Hepatocyte (in vitro differentiated cells): ENCODE measurements at regions not wholly inside any gene's neighbourhood (a gene's known extent, or its start where the extent isn't known, plus 50 kb on each side); places are given as distances from the start of the nearest gene placed in this dataset.

Experiments used
- DNase-seq: peaks from one replicate; pipeline ENCODE4 v3.0.0-alpha.2; 2016; ENCODE audit warnings: low spot score
- H2AFZ ChIP-seq: fragments of 200-600 bp; sonication (generic); 2 replicates; pipeline ENCODE4 v1.6.0; 2016; ENCODE audit warnings: antibody characterized with exemption, mild to moderate bottlenecking
- H3K27ac ChIP-seq: fragments of 200-600 bp; sonication (generic); 2 replicates; pipeline ENCODE4 v1.5.1; 2016; ENCODE audit warnings: mild to moderate bottlenecking
- H3K27me3 ChIP-seq: fragments of 200-600 bp; sonication (generic); 2 replicates; pipeline ENCODE4 v1.6.1; 2016
- H3K36me3 ChIP-seq: fragments of 200-600 bp; sonication (generic); replicated peaks from 2 replicates; pipeline ENCODE4 v1.5.1; 2016; ENCODE audit warnings: low read depth; ENCODE audit not compliant: insufficient read depth
- H3K4me1 ChIP-seq: fragments of 200-600 bp; sonication (generic); 2 replicates; pipeline ENCODE4 v1.5.1; 2016; ENCODE audit warnings: mild to moderate bottlenecking, moderate library complexity; ENCODE audit not compliant: insufficient read depth
- H3K4me2 ChIP-seq: fragments of 200-600 bp; sonication (generic); 2 replicates; pipeline ENCODE4 v1.6.0; 2016
- H3K4me3 ChIP-seq: fragments of 200-600 bp; sonication (generic); 2 replicates; pipeline ENCODE4 v1.5.1; 2016; ENCODE audit warnings: mild to moderate bottlenecking
- H3K79me2 ChIP-seq: fragments of 200-600 bp; sonication (generic); 2 replicates; pipeline ENCODE4 v1.6.0; 2017; ENCODE audit warnings: mild to moderate bottlenecking
- H3K9me2 ChIP-seq: fragments of 200-600 bp; sonication (generic); replicated peaks from 2 replicates; pipeline ENCODE4 v1.6.0; 2017; ENCODE audit warnings: mild to moderate bottlenecking; ENCODE audit not compliant: insufficient read depth
- H3K9me3 ChIP-seq: fragments of 200-600 bp; sonication (generic); 2 replicates; pipeline ENCODE4 v1.5.1; 2016; ENCODE audit warnings: low read depth, mild to moderate bottlenecking
- H4K20me1 ChIP-seq: fragments of 200-600 bp; sonication (generic); 2 replicates; pipeline ENCODE4 v1.6.0; 2016; ENCODE audit warnings: mild to moderate bottlenecking; ENCODE audit not compliant: insufficient read depth, poor library complexity, severe bottlenecking
- CTCF ChIP-seq: fragments of 200-600 bp; sonication (generic); IDR thresholded peaks from 2 replicates; pipeline ENCODE4 v1.5.1; 2016; ENCODE audit warnings: antibody characterized with exemption, mild to moderate bottlenecking; ENCODE audit not compliant: poor library complexity
- EZH2 ChIP-seq: fragments of 200-600 bp; sonication (generic); IDR thresholded peaks from 2 replicates; pipeline ENCODE4 v1.6.1; 2016; ENCODE audit warnings: antibody characterized with exemption, mild to moderate bottlenecking, borderline replicate concordance
- EZH2phosphoT487 ChIP-seq: fragments of 200-600 bp; sonication (generic); IDR thresholded peaks from one replicate; pipeline ENCODE4 v1.6.1; 2018; ENCODE audit warnings: antibody characterized with exemption, mild to moderate bottlenecking, low read depth, moderate library complexity; ENCODE audit not compliant: unreplicated experiment, severe bottlenecking
- WGBS: methylation state at CpG from one replicate; pipeline ENCODE4 v1.1.6; 2016; ENCODE audit warnings: low lambda C conversion rate; ENCODE audit errors: missing lambda C conversion rate; 5-methylcytosine and 5-hydroxymethylcytosine counted together

- Histone ChIP-seq H3K79me2 (no peaks in the 10 kb centered on the region), H3K36me3 (no peaks in the 10 kb centered on the region), H3K27ac (no peak overlapping the region), H3K4me1 (no peaks in the 10 kb centered on the region), H3K9me3 (no peaks in the 10 kb centered on the region), H2AFZ (no peak overlapping the region), H3K4me2 (no peak overlapping the region), H3K9me2 (no peaks in the 10 kb centered on the region), H3K4me3 (no peak overlapping the region), H4K20me1 (no peaks in the 10 kb centered on the region), H3K27me3 (no peaks in the 10 kb centered on the region)
- TF ChIP-seq EZH2: no peak
- TF ChIP-seq EZH2phosphoT487: no peak
- peak; percentile 40 for TF ChIP-seq CTCF
- peak; percentile 8 for DNase-seq
- WGBS: 100% methylated on average over 1 of the region's 1 CpG
These were observed 618.2 kb downstream of the BRINP3 start for GRCh38 chr1:189859385-189859977.

GRCh38 chr1:189866606-189867005 is 611.1 kb downstream of the BRINP3 start:
- no peaks in the 10 kb centered on the region for H3K9me2 ChIP-seq
- no peaks in the 10 kb centered on the region for H4K20me1 ChIP-seq
- TF ChIP-seq EZH2phosphoT487: no peak
- no peak for TF ChIP-seq EZH2
- TF ChIP-seq CTCF: no peak
- no peaks in the 10 kb centered on the region for H3K4me1 ChIP-seq
- no peaks in the 10 kb centered on the region for H3K79me2 ChIP-seq
- no peak for DNase-seq
- no peak overlapping the region for H2AFZ ChIP-seq
- no peaks in the 10 kb centered on the region for H3K9me3 ChIP-seq
- no peak overlapping the region for H3K4me3 ChIP-seq
- H3K4me2 ChIP-seq: no peak overlapping the region
- WGBS: 96% methylated on average over 1 of the region's 1 CpG
- no peaks in the 10 kb centered on the region for H3K36me3 ChIP-seq
- no peaks in the 10 kb centered on the region for H3K27me3 ChIP-seq
- H3K27ac ChIP-seq: no peak overlapping the region

- no peak for TF ChIP-seq EZH2
- no peak for TF ChIP-seq CTCF
- no peak for TF ChIP-seq EZH2phosphoT487
- no peaks in the 10 kb centered on the region for H3K4me1 ChIP-seq
- no peak for DNase-seq
- no peak overlapping the region for H3K4me3 ChIP-seq
- no peaks in the 10 kb centered on the region for H4K20me1 ChIP-seq
- H3K9me3 ChIP-seq: no peaks in the 10 kb centered on the region
- no peak overlapping the region for H3K4me2 ChIP-seq
- H3K27me3 ChIP-seq: no peaks in the 10 kb centered on the region
- no peaks in the 10 kb centered on the region for H3K36me3 ChIP-seq
- 78% methylated on average over 4 of the region's 4 CpGs for WGBS
- no peak overlapping the region for H3K27ac ChIP-seq
- no peaks in the 10 kb centered on the region for H3K9me2 ChIP-seq
- H2AFZ ChIP-seq: no peak overlapping the region
- H3K79me2 ChIP-seq: no peaks in the 10 kb centered on the region
These were observed 609.6 kb downstream of the BRINP3 start for GRCh38 chr1:189868021-189868420.
